Calu3 (cell line): ENCODE measurements at regions not wholly inside any gene's neighbourhood (a gene's known extent, or its start where the extent isn't known, plus 50 kb on each side); places are given as distances from the start of the nearest gene placed in this dataset.

Experiments
- BruUV-seq: library from RNA; stranded (reverse); fragments of 400-500 nt; replicated peaks from 2 replicates; lab custom pipeline; 2021; lab: Mats Ljungman, UMichigan
- CTCF ChIA-PET: fragments of 300-600 bp; sonication (Branson Sonifier 250); formaldehyde crosslinking; loops from one replicate; lab custom pipeline; 2022; ENCODE audit warnings: antibody characterized with exemption; lab: Charles Lee
- DNase-seq: peaks from one replicate; pipeline ENCODE4 v3.0.0; 2022
- H3K27ac Mint-ChIP-seq: one replicate; pipeline ENCODE4 v1.8.0; 2022; ENCODE audit warnings: mixed read lengths; ENCODE audit not compliant: unreplicated experiment
- H3K27me3 Mint-ChIP-seq: one replicate; pipeline ENCODE4 v1.8.0; 2022; ENCODE audit warnings: mixed read lengths; ENCODE audit not compliant: unreplicated experiment
- H3K36me3 Mint-ChIP-seq: one replicate; pipeline ENCODE4 v1.8.0; 2022; ENCODE audit warnings: mild to moderate bottlenecking, moderate library complexity, mixed read lengths; ENCODE audit not compliant: insufficient read depth, unreplicated experiment
- H3K4me1 Mint-ChIP-seq: one replicate; pipeline ENCODE4 v1.8.0; 2022; ENCODE audit warnings: mild to moderate bottlenecking, low read depth, mixed read lengths; ENCODE audit not compliant: unreplicated experiment
- H3K4me3 Mint-ChIP-seq: one replicate; pipeline ENCODE4 v1.8.0; 2022; ENCODE audit warnings: mild to moderate bottlenecking, low read depth, moderate library complexity, mixed read lengths; ENCODE audit not compliant: unreplicated experiment
- H3K9me3 Mint-ChIP-seq: one replicate; pipeline ENCODE4 v1.8.0; 2022; ENCODE audit warnings: low read depth, mixed read lengths; ENCODE audit not compliant: unreplicated experiment
- intact Hi-C: fragments of 100-400 bp; cut with micrococcal nuclease; formaldehyde crosslinking; loops from one replicate; pipeline ENCODE4 v1.10.0; 2022; ENCODE audit not compliant: unreplicated experiment
- TF ChIP-seq, protein P1 (sequence below): fragments of 200-600 bp; IDR thresholded peaks from one replicate; pipeline ENCODE4 v1.8.0; 2022; ENCODE audit warnings: antibody characterized with exemption; ENCODE audit not compliant: unreplicated experiment

DNA sequence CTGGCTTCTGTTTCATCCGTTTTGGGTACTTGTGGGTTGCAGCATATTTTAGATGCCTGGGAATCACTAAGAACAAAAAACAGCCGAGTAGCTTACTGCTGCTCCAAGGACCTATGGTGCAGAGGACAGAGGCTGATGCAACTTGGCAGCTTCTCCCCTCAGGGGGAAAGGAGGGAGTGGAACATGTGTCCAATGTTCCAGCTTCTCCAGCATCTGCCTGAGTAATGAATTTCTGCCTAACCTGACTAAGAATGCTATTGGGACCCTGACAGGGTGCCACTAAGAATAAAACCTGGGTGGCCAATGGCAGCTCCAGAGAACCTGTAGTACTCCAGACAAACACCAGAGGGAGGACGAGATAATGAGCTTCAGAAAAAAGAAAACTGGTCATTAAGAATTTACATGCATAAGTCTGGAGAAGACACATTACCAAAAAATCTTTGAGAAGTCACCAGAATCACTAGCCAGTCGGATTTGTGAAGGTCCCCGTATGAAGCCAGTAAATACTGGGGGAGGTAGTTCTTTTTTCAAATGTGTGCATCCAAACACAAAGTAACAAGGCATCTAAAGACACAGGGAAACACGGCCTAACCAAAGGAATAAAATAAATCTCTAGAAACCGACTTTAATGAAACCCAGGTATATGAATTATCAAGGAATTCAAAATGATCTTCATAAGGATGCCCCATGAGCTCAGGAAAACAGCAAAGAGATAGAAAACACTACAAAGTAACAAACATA is 293.5 kb downstream of the HINT1 start:
- CTCF ChIA-PET, result interaction anchor here (0.6 to 1.4 kb wide), 11 partner anchors 9 to 971 kb away, joined by 3 to 5 read pairs (median 3); no protein-coding TSS in a partner anchor
- Mint-ChIP-seq H3K4me3 (no peak overlapping the region), H3K27ac (no peak overlapping the region), H3K36me3 (no peaks in the 10 kb centered on the region), H3K4me1 (no peaks in the 10 kb centered on the region), H3K9me3 (no peaks in the 10 kb centered on the region), H3K27me3 (no peaks in the 10 kb centered on the region)
- BruUV-seq, result no TSS peak
- peak; percentile 62 for DNase-seq
- TF ChIP-seq, protein P1, sequence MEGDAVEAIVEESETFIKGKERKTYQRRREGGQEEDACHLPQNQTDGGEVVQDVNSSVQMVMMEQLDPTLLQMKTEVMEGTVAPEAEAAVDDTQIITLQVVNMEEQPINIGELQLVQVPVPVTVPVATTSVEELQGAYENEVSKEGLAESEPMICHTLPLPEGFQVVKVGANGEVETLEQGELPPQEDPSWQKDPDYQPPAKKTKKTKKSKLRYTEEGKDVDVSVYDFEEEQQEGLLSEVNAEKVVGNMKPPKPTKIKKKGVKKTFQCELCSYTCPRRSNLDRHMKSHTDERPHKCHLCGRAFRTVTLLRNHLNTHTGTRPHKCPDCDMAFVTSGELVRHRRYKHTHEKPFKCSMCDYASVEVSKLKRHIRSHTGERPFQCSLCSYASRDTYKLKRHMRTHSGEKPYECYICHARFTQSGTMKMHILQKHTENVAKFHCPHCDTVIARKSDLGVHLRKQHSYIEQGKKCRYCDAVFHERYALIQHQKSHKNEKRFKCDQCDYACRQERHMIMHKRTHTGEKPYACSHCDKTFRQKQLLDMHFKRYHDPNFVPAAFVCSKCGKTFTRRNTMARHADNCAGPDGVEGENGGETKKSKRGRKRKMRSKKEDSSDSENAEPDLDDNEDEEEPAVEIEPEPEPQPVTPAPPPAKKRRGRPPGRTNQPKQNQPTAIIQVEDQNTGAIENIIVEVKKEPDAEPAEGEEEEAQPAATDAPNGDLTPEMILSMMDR, result peak; percentile 80
- intact Hi-C loops, result loop anchor here (1.0 to 10.0 kb wide), 4 partner anchors 41 to 545 kb away; no protein-coding TSS in a partner anchor

DNA sequence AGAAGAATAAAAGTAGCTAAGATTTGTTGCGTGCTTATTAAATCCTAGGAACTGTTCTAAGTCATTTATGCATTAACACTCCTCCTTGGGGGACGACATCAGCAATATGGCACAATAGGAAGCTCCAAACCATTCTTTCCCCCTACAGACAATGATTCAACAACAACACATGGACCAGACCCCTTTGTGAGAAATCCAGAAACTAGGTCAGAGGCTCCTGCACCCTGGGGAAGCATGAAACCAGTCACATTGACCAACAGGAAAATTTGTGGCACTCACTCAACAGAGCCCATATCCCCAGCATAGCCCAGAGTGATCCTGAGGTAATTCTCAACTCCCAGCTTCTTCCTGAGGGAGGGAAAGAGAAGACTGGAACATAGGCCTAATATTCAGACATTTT is 294.4 kb downstream of the HINT1 start:
- H3K4me1 Mint-ChIP-seq, result no peaks in the 10 kb centered on the region
- no peak overlapping the region for H3K27ac Mint-ChIP-seq
- no TSS peak for BruUV-seq
- H3K27me3 Mint-ChIP-seq, result no peaks in the 10 kb centered on the region
- TF ChIP-seq, protein P1, result no peak
- no peaks in the 10 kb centered on the region for H3K9me3 Mint-ChIP-seq
- no peak overlapping the region for H3K4me3 Mint-ChIP-seq
- CTCF ChIA-PET, result interaction anchor here (1.3 to 1.4 kb wide), 3 partner anchors 8 to 971 kb away, joined by 3 read pairs; no protein-coding TSS in a partner anchor
- H3K36me3 Mint-ChIP-seq, result no peaks in the 10 kb centered on the region
- no peak for DNase-seq
- intact Hi-C loops, result loop anchor here (1.0 to 10.0 kb wide), 4 partner anchors 42 to 546 kb away; no protein-coding TSS in a partner anchor

DNA sequence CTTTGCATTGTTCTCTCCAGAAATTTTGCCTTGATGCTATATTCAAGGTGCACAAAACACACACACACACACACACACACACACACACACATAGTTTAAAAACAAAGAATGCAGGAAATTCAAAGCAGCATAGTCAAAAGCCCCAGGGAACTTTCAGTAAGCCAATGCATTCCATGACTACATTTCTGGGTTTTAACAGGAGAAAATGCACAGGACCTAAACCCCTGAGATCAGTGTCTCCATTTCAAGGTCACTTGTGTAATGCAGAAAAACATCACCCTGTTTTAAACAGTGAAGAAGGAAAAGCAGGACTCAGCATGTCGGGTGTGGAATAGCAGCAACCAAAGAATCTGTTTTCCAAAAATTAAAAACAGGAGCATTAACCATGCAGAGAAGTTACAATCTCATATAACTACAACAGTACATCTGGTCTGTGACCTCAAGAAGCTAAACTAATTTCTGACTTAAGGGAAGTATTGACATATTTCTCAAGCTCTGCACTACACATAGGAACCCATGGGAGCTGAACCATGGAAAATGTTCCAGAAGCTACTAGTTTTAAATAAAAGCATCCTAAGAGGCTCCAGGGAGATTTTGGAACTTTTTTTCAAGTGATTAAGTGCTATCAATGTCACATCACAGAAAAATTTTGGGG is 296.7 kb downstream of the HINT1 start:
- BruUV-seq, result no TSS peak
- TF ChIP-seq, protein P1, result no peak
- H3K9me3 Mint-ChIP-seq, result peaks cover 2% of the 10 kb centered on the region
- intact Hi-C loops, result no loop called here
- H3K27me3 Mint-ChIP-seq, result no peaks in the 10 kb centered on the region
- no peak overlapping the region for H3K27ac Mint-ChIP-seq
- H3K4me1 Mint-ChIP-seq, result no peaks in the 10 kb centered on the region
- no peak for DNase-seq
- CTCF ChIA-PET, result no interaction called here
- no peak overlapping the region for H3K4me3 Mint-ChIP-seq
- no peaks in the 10 kb centered on the region for H3K36me3 Mint-ChIP-seq

DNA sequence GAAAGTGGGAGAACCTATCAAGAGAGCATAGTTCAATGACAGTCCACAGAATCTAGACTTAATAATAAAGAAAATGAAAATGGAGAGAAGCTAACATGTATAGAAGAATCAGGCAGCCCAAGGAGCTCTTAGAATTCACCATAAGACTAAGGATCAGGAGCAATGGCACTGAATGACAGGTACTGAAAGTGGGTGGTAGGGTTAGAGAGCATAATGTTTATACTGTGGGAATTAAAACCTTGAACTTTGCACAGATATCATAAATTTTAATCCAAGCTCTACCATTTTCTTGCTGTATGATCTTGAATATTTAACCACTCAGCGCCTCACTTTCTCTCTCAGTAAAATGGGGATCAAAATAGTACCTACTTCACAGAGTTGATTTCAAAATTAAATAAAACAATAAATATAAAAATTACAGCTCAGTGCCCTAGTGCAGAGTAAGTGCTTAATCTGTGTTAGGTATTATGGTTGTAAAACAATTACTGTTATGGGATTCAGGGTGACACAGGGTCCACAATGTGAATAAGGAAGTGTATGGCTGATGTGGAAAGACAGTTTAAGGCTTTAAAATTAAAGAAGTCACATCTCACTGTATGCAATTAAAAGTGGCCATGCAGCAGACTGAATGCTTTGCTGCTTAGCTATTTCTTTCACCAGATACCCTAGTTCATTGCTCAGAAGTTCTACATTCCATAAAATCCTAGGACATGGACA is 319.8 kb downstream of the HINT1 start:
- BruUV-seq, result no TSS peak
- Mint-ChIP-seq H3K4me1 (no peaks in the 10 kb centered on the region), H3K27ac (no peak overlapping the region), H3K4me3 (no peak overlapping the region), H3K27me3 (no peaks in the 10 kb centered on the region), H3K36me3 (no peaks in the 10 kb centered on the region), H3K9me3 (peaks cover 5% of the 10 kb centered on the region)
- TF ChIP-seq, protein P1, result no peak
- intact Hi-C loops, result no loop called here
- CTCF ChIA-PET, result no interaction called here
- no peak for DNase-seq
